ENCODE measurements at regions not wholly inside any gene's neighbourhood (a gene's known extent, or its start where the extent isn't known, plus 50 kb on each side); places are given as distances from the start of the nearest gene placed in this dataset.

- H3K79me2 ChIP-seq: no peaks in the 10 kb centered on the region
- no peak overlapping the region for H3K27ac ChIP-seq
- no peaks in the 10 kb centered on the region for H3K27me3 ChIP-seq
- no peak overlapping the region for H2AFZ ChIP-seq
- no peaks in the 10 kb centered on the region for H3K9me3 ChIP-seq (ENCODE audit: low read depth)
- H3K4me3 ChIP-seq: no peak overlapping the region
- no peak for TF ChIP-seq CTCF (IDR thresholded peaks at IDR 0.05; ENCODE audit: poor library complexity)
- no peak for TF ChIP-seq EZH2 (IDR thresholded peaks at IDR 0.05; ENCODE audit: borderline replicate concordance)
- no peak for TF ChIP-seq EZH2phosphoT487 (IDR thresholded peaks at IDR 0.05; ENCODE audit: low read depth, severe bottlenecking, unreplicated experiment)
- H3K4me2 ChIP-seq: no peak overlapping the region
- no peaks in the 10 kb centered on the region for H4K20me1 ChIP-seq (ENCODE audit: insufficient read depth, poor library complexity, severe bottlenecking)
- H3K9me2 ChIP-seq (replicated peaks; ENCODE audit: insufficient read depth): no peaks in the 10 kb centered on the region
- no peaks in the 10 kb centered on the region for H3K4me1 ChIP-seq (ENCODE audit: insufficient read depth)
- no peaks in the 10 kb centered on the region for H3K36me3 ChIP-seq (replicated peaks; ENCODE audit: insufficient read depth, low read depth)
- 57% methylated on average over 3 of the region's 3 CpGs for WGBS (ENCODE audit: low lambda C conversion rate, missing lambda C conversion rate)
- DNase-seq (ENCODE audit: low spot score): no peak
Measured at GRCh38 chr10:8456386-8456785, 401.9 kb downstream of the GATA3 start.

GRCh38 chr10:8460626-8461025, 406.1 kb downstream of the GATA3 start:
- Histone ChIP-seq H3K36me3 (replicated peaks; ENCODE audit: insufficient read depth, low read depth) (no peaks in the 10 kb centered on the region), H3K4me1 (ENCODE audit: insufficient read depth) (no peaks in the 10 kb centered on the region), H3K4me3 (no peak overlapping the region), H4K20me1 (ENCODE audit: insufficient read depth, poor library complexity, severe bottlenecking) (no peaks in the 10 kb centered on the region), H2AFZ (no peak overlapping the region), H3K27me3 (no peaks in the 10 kb centered on the region), H3K9me3 (ENCODE audit: low read depth) (no peaks in the 10 kb centered on the region), H3K79me2 (no peaks in the 10 kb centered on the region), H3K27ac (no peak overlapping the region), H3K4me2 (no peak overlapping the region), H3K9me2 (replicated peaks; ENCODE audit: insufficient read depth) (no peaks in the 10 kb centered on the region)
- 95% methylated on average over 1 of the region's 1 CpG for WGBS (ENCODE audit: low lambda C conversion rate, missing lambda C conversion rate)
- no peak for DNase-seq (ENCODE audit: low spot score)
- TF ChIP-seq EZH2phosphoT487 (IDR thresholded peaks at IDR 0.05; ENCODE audit: low read depth, severe bottlenecking, unreplicated experiment) (no peak), EZH2 (IDR thresholded peaks at IDR 0.05; ENCODE audit: borderline replicate concordance) (no peak), CTCF (IDR thresholded peaks at IDR 0.05; ENCODE audit: poor library complexity) (no peak)

GRCh38 chr10:8462565-8462964, 408.1 kb downstream of the GATA3 start:
- H3K36me3 ChIP-seq (replicated peaks; ENCODE audit: insufficient read depth, low read depth): no peaks in the 10 kb centered on the region
- no peak for TF ChIP-seq EZH2 (IDR thresholded peaks at IDR 0.05; ENCODE audit: borderline replicate concordance)
- TF ChIP-seq EZH2phosphoT487 (IDR thresholded peaks at IDR 0.05; ENCODE audit: low read depth, severe bottlenecking, unreplicated experiment): no peak
- TF ChIP-seq CTCF (IDR thresholded peaks at IDR 0.05; ENCODE audit: poor library complexity): no peak

GRCh38 chr10:8463853-8464252, 409.4 kb downstream of the GATA3 start:
- H3K79me2 ChIP-seq: no peaks in the 10 kb centered on the region
- no peaks in the 10 kb centered on the region for H3K36me3 ChIP-seq (replicated peaks; ENCODE audit: insufficient read depth, low read depth)
- no peak overlapping the region for H2AFZ ChIP-seq
- H4K20me1 ChIP-seq (ENCODE audit: insufficient read depth, poor library complexity, severe bottlenecking): no peaks in the 10 kb centered on the region
- TF ChIP-seq EZH2phosphoT487 (IDR thresholded peaks at IDR 0.05; ENCODE audit: low read depth, severe bottlenecking, unreplicated experiment) (no peak), EZH2 (IDR thresholded peaks at IDR 0.05; ENCODE audit: borderline replicate concordance) (no peak), CTCF (IDR thresholded peaks at IDR 0.05; ENCODE audit: poor library complexity) (no peak)
- no peak overlapping the region for H3K27ac ChIP-seq
- H3K4me1 ChIP-seq (ENCODE audit: insufficient read depth): no peaks in the 10 kb centered on the region
- DNase-seq (ENCODE audit: low spot score): no peak
- H3K9me2 ChIP-seq (replicated peaks; ENCODE audit: insufficient read depth): no peaks in the 10 kb centered on the region
- H3K9me3 ChIP-seq (ENCODE audit: low read depth): no peaks in the 10 kb centered on the region
- no peak overlapping the region for H3K4me3 ChIP-seq
- 91% methylated on average over 4 of the region's 4 CpGs for WGBS (ENCODE audit: low lambda C conversion rate, missing lambda C conversion rate)
- no peak overlapping the region for H3K4me2 ChIP-seq
- peaks cover 4% of the 10 kb centered on the region for H3K27me3 ChIP-seq

More at GRCh38 chr10:8462565-8462964, 408.1 kb downstream of the GATA3 start:
- no peak for DNase-seq (ENCODE audit: low spot score)
- Histone ChIP-seq H3K27me3 (peaks cover 4% of the 10 kb centered on the region), H3K79me2 (no peaks in the 10 kb centered on the region), H2AFZ (no peak overlapping the region), H3K4me2 (no peak overlapping the region), H3K9me3 (ENCODE audit: low read depth) (no peaks in the 10 kb centered on the region), H3K4me1 (ENCODE audit: insufficient read depth) (no peaks in the 10 kb centered on the region), H3K9me2 (replicated peaks; ENCODE audit: insufficient read depth) (no peaks in the 10 kb centered on the region), H3K27ac (no peak overlapping the region), H3K4me3 (no peak overlapping the region), H4K20me1 (ENCODE audit: insufficient read depth, poor library complexity, severe bottlenecking) (no peaks in the 10 kb centered on the region)
- 86% methylated on average over 3 of the region's 3 CpGs for WGBS (ENCODE audit: low lambda C conversion rate, missing lambda C conversion rate)
